Loucy (cell line): ENCODE measurements at regions not wholly inside any gene's neighbourhood (a gene's known extent, or its start where the extent isn't known, plus 50 kb on each side); places are given as distances from the start of the nearest gene placed in this dataset.

Experiments
- EZH2phosphoT487 ChIP-seq: fragments of 200-600 bp; IDR thresholded peaks from 2 replicates; pipeline ENCODE4 v1.6.1; 2018; ENCODE audit warnings: antibody characterized with exemption, mild to moderate bottlenecking, moderate library complexity, borderline replicate concordance
- TF ChIP-seq, protein P1 (sequence below): fragments of 200-600 bp; sonication (generic); conservative IDR thresholded peaks from 2 replicates; pipeline ENCODE4 v1.5.1; 2014; ENCODE audit warnings: mild to moderate bottlenecking, antibody characterized with exemption, low read length

DNA sequence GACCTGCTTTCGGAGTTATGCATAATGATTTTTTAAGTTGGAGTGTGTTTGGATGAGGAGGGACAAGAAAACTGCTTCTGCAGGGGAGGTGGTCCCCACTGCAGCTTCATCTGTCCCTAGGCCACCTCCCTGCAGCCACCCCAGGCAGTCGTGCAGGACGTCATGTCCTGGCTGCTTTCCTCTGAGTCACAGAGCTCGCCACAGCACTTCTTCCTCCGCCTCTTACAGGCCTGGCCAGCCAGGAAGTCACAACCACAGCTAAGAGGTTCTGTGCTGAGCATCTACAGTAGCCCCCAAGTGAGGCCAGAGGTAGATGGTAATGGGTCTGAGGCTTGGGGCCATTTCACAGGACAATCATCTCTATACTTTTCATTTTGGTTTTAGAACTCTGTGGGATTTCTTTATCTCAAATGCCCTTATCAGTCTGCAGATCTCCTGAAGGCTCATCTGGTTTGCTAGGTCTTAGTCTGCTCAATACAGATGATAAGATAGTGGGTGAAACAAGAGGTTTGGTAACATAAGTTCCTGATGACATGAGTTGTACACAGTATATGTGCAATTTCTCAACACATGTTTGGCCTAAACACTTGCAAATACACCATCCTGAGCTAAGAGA lies 106.4 kb downstream of the ARF6 start:
- TF ChIP-seq, protein P1, sequence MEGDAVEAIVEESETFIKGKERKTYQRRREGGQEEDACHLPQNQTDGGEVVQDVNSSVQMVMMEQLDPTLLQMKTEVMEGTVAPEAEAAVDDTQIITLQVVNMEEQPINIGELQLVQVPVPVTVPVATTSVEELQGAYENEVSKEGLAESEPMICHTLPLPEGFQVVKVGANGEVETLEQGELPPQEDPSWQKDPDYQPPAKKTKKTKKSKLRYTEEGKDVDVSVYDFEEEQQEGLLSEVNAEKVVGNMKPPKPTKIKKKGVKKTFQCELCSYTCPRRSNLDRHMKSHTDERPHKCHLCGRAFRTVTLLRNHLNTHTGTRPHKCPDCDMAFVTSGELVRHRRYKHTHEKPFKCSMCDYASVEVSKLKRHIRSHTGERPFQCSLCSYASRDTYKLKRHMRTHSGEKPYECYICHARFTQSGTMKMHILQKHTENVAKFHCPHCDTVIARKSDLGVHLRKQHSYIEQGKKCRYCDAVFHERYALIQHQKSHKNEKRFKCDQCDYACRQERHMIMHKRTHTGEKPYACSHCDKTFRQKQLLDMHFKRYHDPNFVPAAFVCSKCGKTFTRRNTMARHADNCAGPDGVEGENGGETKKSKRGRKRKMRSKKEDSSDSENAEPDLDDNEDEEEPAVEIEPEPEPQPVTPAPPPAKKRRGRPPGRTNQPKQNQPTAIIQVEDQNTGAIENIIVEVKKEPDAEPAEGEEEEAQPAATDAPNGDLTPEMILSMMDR = no peak
- TF ChIP-seq EZH2phosphoT487 = no peak
